NB4 (cell line): ENCODE measurements at regions not wholly inside any gene's neighbourhood (a gene's known extent, or its start where the extent isn't known, plus 50 kb on each side); places are given as distances from the start of the nearest gene placed in this dataset.

ENCODE experiments used
- POLR2A ChIP-seq: IDR thresholded peaks from 2 replicates; pipeline ENCODE4 v1.6.1; 2011; ENCODE audit warnings: mild to moderate bottlenecking; ENCODE audit not compliant: insufficient read length; ENCODE audit errors: extremely low read depth
- TF ChIP-seq, protein P1 (sequence below): IDR thresholded peaks from one replicate; pipeline ENCODE4 v1.5.1; 2012; ENCODE audit warnings: low read depth, low read length
- TF ChIP-seq, protein P2 (sequence below): IDR thresholded peaks from 2 replicates; pipeline ENCODE4 v1.6.1; 2011; ENCODE audit warnings: low read depth, low read length

DNA sequence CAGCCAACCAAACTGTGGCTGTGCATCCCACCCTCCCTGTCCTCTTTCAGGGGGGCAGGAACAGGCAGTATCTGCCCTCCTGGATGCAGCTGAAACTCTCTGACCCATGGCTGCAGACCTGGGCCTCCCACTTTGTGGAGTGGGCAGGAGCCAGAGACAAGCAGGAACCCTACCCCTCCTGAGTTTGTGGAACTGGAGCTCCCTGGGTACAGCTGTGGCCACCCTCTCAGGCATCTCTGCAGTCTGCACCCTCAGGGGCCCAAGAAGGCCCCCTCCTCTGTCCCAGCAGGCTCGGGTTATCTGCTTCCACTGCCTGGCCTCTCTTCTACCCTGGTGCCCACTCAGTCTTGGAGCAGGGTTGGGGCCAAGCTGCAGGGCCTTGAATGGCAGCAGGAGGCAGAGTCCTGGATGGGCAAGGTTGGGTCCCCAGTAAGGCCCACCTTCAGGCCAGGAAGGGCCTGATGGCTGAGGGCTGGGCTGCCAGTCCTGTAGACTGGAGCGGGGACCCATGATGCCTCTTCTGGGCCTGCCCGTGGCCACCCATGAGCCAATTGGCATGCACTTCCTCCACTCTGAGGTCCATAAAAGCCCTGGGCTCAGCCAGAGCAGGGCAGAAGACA, 619.9 kb downstream of the KIF4B start:
- TF ChIP-seq, protein P1, sequence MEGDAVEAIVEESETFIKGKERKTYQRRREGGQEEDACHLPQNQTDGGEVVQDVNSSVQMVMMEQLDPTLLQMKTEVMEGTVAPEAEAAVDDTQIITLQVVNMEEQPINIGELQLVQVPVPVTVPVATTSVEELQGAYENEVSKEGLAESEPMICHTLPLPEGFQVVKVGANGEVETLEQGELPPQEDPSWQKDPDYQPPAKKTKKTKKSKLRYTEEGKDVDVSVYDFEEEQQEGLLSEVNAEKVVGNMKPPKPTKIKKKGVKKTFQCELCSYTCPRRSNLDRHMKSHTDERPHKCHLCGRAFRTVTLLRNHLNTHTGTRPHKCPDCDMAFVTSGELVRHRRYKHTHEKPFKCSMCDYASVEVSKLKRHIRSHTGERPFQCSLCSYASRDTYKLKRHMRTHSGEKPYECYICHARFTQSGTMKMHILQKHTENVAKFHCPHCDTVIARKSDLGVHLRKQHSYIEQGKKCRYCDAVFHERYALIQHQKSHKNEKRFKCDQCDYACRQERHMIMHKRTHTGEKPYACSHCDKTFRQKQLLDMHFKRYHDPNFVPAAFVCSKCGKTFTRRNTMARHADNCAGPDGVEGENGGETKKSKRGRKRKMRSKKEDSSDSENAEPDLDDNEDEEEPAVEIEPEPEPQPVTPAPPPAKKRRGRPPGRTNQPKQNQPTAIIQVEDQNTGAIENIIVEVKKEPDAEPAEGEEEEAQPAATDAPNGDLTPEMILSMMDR, result no peak
- TF ChIP-seq POLR2A, result no peak
- TF ChIP-seq, protein P2, sequence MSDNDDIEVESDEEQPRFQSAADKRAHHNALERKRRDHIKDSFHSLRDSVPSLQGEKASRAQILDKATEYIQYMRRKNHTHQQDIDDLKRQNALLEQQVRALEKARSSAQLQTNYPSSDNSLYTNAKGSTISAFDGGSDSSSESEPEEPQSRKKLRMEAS, result no peak
